HL-60/S4 treated with phorbol 12-myristate 13-acetate at 8.2 ng/mL for 4 days and 3 days (cell line): ENCODE measurements at regions not wholly inside any gene's neighbourhood (a gene's known extent, or its start where the extent isn't known, plus 50 kb on each side); places are given as distances from the start of the nearest gene placed in this dataset.

Source experiments
- in situ Hi-C: fragments of 300-500 bp; cut with MboI; formaldehyde crosslinking; loops from 2 replicates; pipeline ENCODE4 v1.15.0; 2022; ENCODE audit warnings: low sequenced_read_pairs

DNA sequence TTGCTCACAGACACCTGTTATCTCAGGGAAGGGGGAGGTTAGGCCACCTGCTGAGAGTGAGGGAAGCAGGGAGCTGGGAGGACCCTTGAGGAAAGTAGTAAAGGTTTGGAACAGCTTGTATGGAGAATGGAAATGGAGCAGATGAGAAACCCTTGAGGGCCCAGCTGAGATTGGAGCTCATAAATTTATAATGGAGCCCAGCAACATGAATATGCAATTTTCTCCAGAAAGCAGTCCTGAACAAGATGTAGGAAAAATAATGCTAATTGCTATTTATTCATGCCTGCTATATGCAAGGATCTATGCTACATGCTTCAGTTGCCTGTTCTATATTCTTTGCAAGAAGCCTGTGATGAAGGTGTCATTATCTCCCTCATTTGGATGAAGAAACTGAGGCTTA is 67.5 kb upstream of the LEF1 start:
- in situ Hi-C loops, result no loop called here

DNA sequence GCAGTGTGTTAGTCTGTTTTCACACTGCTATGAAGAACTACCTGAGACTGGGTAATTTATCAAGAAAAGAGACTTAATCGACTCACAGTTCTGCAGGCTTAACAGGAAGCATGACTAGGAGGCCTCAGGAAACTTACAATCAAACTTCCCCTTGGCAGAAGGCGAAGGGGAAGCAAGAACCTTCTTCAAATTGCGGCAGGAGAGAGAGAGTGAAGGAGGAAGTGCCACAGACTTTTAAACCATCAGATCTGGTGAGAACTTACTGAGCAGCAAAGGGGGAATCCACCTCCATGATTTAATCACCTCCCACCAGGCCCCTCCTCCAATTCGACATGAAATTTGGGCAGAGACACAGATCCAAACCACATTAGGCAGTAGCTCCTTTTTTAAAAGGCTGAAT is 59.2 kb upstream of the LEF1 start:
- in situ Hi-C loops, result no loop called here

DNA sequence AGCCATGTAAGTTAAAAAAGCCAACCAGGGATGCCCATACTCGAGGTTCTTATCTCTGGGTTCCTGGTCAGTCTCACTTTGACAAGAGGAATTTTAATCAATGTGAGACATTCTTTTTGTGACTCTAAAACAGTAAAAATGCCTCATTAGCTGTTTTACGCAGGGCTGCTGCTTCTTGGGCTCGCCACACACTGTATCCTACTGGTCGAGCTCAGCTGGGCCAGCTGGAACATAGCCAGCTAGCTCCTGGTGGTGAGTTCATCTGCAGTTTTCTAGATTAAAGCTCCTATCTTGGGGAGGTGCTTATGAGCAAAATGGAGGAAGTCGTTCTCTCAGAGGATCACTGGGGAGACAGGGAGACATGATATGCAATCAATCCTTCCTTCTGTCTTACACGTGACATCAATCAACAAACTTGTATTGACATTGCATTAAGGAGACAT is 55.9 kb upstream of the LEF1 start:
- in situ Hi-C loops, result no loop called here

DNA sequence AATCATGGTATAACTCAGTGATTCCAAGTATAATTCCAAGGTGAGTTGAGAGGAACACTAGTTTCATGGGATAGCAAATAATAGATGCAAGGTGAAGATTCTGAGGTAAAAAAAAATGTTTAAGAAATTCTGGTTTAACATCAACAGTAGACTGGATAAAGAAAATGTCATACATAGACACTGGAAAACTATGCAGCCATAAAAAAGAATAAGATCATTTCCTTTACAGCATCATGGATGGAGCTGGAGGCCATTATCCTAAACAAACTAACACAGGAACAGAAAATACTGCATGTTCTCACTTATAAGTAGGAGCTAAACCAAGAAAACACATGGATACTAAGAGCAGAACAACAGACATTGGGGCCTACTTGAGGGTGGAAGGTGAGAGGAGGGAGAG is 54.6 kb upstream of the LEF1 start:
- in situ Hi-C loops, result no loop called here

DNA sequence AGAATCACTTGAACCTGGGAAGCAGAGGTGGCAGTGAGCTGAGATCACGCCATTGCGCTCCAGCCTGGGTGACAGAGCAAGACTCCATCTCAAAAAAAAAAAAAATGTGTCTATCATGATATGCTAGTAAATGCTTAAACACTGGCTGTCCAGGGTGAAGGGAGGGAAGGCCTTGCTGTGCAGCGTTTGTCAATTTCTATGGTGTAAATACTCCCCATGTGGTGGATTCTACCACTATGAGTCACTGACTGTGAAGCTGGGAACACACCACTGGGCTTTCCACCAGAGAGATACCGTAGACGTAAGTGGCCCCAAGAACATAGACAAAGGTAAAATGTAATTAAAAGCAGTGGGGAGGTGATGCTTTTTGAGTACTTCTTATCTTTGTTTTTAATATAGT is 51.3 kb upstream of the LEF1 start:
- in situ Hi-C loops, result no loop called here
